ENCODE measurements at regions not wholly inside any gene's neighbourhood (a gene's known extent, or its start where the extent isn't known, plus 50 kb on each side); places are given as distances from the start of the nearest gene placed in this dataset.

DNA sequence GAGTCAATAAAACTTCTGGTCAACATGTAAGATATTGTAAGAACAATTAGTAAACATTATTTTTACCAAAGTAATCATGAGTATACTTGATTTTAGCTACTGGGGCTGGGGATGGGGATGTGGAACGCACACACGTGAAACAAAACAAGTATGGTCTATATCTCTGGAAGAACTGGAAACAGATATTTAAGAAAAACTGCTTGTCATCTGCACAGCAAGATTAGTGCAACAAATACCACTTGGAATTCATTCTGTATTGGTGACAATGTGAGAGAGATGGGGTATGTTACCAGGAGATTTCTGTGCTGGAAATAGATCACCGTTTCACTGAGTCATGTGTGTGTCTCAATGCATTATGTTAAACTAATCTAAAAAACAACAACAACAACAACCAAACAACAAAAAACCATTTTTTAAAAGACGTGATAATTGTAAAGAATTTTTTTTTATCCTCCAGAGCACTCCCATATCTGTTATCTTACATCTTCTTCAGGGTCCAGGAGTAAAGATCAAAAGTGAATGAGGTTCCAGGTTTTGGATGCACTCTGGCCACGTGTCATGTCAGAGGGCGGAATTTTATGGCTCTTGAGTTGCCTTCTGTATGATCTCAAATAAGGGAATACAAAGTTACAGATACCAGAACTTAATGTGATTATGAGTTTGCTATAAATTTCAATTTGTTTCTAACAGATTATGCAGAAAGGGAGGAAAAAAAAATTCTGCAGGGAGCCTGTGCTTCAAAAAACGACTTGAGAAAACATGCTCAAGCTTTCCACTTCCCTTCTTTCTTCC lies 153.0 kb downstream of the BBOX1 start:
- DNase-seq (ENCODE audit: low spot score) (no peak), ATAC-seq (ENCODE audit: low FRiP score) (no peak)
- TF ChIP-seq, protein P1, sequence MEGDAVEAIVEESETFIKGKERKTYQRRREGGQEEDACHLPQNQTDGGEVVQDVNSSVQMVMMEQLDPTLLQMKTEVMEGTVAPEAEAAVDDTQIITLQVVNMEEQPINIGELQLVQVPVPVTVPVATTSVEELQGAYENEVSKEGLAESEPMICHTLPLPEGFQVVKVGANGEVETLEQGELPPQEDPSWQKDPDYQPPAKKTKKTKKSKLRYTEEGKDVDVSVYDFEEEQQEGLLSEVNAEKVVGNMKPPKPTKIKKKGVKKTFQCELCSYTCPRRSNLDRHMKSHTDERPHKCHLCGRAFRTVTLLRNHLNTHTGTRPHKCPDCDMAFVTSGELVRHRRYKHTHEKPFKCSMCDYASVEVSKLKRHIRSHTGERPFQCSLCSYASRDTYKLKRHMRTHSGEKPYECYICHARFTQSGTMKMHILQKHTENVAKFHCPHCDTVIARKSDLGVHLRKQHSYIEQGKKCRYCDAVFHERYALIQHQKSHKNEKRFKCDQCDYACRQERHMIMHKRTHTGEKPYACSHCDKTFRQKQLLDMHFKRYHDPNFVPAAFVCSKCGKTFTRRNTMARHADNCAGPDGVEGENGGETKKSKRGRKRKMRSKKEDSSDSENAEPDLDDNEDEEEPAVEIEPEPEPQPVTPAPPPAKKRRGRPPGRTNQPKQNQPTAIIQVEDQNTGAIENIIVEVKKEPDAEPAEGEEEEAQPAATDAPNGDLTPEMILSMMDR (IDR thresholded peaks at IDR 0.05) = no peak

DNA sequence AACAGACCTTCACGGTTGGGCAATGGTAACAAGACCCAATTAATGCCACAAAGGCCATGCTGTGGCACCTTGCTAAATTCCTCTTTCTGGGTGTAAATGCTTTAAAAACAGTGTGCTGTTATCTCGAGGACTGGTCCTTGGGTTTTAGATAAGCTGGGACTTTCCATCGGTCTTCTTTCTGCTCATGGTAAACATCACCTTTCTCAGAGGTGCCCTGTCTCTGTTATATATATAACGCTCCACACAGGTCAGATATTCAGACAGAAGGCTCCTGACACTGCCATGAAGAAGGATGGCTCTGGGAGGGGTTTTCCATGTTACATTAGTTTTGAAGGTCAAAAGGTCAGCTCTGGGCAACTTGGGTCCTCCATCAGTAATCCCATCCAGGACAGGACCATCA lies 151.6 kb downstream of the BBOX1 start:
- TF ChIP-seq, protein P1 (IDR thresholded peaks at IDR 0.05) = no peak
- no peak for ATAC-seq (ENCODE audit: low FRiP score)
- no peak for DNase-seq (ENCODE audit: low spot score)

DNA sequence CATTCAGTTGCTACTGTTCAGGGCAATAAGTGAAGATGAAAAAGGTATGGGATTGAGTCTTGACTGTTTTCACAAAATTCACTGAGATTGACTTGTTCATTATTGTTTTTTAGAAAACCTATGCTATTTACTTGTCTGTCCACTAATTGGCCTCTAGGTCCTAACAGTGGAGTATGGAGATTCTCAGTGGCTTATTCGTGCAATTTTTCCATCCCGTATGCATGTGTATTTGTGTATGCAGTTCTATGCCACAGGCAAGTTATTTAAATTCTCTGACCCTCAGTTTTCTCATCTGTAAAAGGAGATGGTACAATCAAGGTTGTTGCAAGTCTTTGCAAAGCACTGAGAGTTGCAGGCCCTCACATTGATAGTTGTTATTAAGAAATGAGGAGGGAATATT lies 151.0 kb downstream of the BBOX1 start:
- ATAC-seq (ENCODE audit: low FRiP score) = no peak
- TF ChIP-seq, protein P1 (IDR thresholded peaks at IDR 0.05) = no peak
- no peak for DNase-seq (ENCODE audit: low spot score)

DNA sequence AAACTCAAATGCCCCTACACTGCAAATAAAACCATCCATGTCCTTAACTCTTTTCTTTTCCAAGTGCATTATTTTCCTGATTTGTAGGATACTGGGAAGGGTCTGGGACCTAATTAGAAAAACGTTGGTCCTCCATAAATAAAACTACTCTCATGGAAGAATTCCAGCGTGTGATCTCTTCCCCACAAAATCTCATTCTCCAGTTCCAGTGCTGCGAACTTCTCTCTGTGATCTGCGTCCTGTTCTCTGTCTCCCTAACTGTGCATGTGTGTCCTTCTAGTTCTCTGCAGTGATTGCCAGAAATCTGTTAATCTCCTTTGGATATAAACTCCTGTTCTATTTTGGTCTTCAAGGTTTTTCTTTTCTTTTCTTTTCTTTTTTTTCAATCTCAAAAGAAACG lies 148.1 kb downstream of the BBOX1 start:
- no peak for ATAC-seq (ENCODE audit: low FRiP score)
- TF ChIP-seq, protein P1 (IDR thresholded peaks at IDR 0.05) = no peak
- DNase-seq (ENCODE audit: low spot score) = no peak

DNA sequence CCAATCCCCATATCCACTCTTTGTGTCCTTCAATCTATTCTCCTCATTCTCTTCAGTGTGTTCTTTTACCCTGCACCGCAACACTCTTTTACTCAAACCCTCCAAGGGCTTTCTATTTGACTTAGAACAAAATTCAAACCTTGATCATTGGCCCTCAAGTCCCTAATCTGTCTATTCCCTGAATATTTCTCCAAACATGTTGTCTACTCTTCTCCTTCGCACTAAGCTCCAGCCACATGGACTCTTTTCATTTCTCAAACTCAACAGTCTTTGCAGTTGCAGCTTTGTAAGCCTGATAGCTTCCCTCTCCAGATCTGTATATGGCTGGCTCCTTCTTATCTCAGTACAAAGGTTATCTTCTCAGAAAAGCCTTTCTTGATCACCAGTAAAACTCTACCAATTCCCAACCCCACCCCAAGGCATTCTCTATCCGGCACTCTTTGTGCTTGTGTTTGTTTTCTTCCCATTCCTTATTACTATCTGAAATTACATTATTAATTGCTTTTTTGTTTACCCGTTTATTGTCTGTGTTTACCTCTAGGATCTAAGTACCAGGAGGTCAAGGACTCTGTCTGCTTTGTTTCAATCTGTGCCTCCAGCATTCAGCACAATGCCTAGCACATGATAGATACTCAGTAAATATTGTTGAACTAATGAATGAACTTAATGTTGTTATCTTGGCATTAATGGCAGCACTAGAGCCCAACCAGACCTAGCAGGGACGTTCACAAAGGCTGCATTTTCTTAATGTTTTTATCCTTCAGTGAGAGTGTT lies 147.4 kb downstream of the BBOX1 start:
- no peak for DNase-seq (ENCODE audit: low spot score)
- TF ChIP-seq, protein P1 (IDR thresholded peaks at IDR 0.05) = no peak
- ATAC-seq (ENCODE audit: low FRiP score) = no peak

DNA sequence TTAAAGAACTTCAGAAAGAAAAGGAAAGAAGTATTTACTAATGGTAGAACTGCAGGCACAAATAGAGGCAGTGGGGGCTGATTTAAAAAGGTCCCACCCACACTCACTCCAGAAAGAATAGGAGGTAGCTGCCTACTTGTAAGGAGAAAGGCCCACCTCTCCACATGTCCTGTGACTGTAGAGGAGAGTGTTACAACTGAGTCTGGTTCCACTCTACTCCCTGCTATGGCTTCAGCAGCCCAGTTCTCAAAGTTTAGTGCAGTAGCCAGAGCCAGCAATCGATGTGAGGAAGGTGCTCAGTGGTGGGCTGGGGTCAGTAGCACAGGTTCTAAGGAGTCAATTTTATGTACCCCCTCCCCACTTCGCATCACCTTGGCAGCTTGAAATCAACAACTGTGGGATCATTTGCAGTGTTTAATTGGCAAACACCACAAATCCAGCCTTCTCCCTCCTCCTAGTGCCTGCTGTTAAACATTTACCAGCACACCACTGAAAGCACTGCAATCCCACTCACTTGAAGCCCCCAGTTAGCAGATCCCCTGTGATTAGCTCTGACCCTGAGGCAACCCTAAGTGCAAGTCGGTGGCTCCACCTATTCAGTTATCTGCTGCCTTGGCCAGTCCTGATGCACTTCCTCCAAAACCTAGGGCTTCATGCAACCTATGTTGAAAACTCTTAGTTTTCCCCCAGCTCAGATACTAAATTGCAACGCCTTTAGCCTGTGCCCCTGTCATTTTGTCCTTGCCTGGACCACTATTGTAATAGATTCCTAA lies 146.6 kb downstream of the BBOX1 start:
- DNase-seq (ENCODE audit: low spot score) (no peak), ATAC-seq (ENCODE audit: low FRiP score) (no peak)
- TF ChIP-seq, protein P1 (IDR thresholded peaks at IDR 0.05) = no peak
